Ishikawa (cell line): ENCODE measurements at regions not wholly inside any gene's neighbourhood (a gene's known extent, or its start where the extent isn't known, plus 50 kb on each side); places are given as distances from the start of the nearest gene placed in this dataset.

ENCODE experiments used
- CREB1 ChIP-seq: IDR thresholded peaks from 2 replicates; pipeline ENCODE4 v1.6.1; 2012; ENCODE audit warnings: low read depth
- EGR1 ChIP-seq: IDR thresholded peaks from 2 replicates; pipeline ENCODE4 v1.6.1; 2012
- EP300 ChIP-seq: IDR thresholded peaks from 2 replicates; pipeline ENCODE4 v1.6.1; 2012; ENCODE audit warnings: borderline replicate concordance
- NFIC ChIP-seq: IDR thresholded peaks from 2 replicates; pipeline ENCODE4 v1.6.1; 2012
- RAD21 ChIP-seq: IDR thresholded peaks from 2 replicates; pipeline ENCODE4 v1.6.1; 2012; ENCODE audit warnings: low read depth
- TAF1 ChIP-seq: IDR thresholded peaks from 2 replicates; pipeline ENCODE4 v1.6.1; 2012; ENCODE audit warnings: low read depth, mild to moderate bottlenecking
- TEAD4 ChIP-seq: IDR thresholded peaks from 2 replicates; pipeline ENCODE4 v1.6.1; 2012
- YY1 ChIP-seq: IDR thresholded peaks from 2 replicates; pipeline ENCODE4 v1.6.1; 2012; ENCODE audit warnings: low read depth
- TF ChIP-seq, protein P1 (sequence below): IDR thresholded peaks from 2 replicates; pipeline ENCODE4 v1.6.1; 2012

DNA sequence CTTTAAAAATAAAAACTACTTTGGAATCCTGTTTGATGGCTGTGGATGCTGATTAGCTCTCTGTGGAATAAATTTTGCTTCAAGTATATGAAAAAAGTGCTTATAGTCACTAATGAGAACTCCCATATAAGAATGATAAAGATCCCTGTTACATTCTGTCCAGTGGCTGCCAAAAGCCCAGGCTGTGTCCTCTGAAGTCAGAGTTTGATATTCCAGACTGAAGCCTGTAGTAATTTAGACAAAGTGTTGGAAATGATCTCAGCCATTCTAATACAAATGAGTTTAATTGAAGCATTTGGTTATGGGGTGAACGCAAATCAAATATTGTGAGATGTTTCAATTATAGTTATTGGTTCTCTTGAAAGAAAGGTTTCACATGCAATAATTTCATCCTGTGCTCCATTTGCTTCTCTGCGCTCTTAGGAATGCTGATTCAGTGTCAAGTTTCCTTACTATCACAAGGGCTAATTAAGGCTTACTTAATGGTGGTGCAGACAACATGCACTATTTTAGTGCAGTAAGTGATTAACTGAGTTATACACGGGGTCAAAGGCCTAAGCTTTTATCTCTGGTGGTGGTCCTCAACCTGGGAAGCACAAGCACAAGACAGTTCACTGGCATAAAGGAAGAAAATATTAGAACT lies 867.6 kb downstream of the SORCS1 start:
- no peak for TF ChIP-seq YY1
- TF ChIP-seq RAD21: no peak
- no peak for TF ChIP-seq EGR1
- no peak for TF ChIP-seq TEAD4
- no peak for TF ChIP-seq EP300
- TF ChIP-seq NFIC: no peak
- TF ChIP-seq, protein P1, sequence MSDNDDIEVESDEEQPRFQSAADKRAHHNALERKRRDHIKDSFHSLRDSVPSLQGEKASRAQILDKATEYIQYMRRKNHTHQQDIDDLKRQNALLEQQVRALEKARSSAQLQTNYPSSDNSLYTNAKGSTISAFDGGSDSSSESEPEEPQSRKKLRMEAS: no peak
- no peak for TF ChIP-seq TAF1
- no peak for TF ChIP-seq CREB1
